DMS 273 treated with DMSO at 0.1 percent for 48 hours (cell line): ENCODE measurements at regions not wholly inside any gene's neighbourhood (a gene's known extent, or its start where the extent isn't known, plus 50 kb on each side); places are given as distances from the start of the nearest gene placed in this dataset.

Experiments used
- DNase-seq: peaks from one replicate; lab custom pipeline; 2025; lab: John Stamatoyannopoulos, UW

DNA sequence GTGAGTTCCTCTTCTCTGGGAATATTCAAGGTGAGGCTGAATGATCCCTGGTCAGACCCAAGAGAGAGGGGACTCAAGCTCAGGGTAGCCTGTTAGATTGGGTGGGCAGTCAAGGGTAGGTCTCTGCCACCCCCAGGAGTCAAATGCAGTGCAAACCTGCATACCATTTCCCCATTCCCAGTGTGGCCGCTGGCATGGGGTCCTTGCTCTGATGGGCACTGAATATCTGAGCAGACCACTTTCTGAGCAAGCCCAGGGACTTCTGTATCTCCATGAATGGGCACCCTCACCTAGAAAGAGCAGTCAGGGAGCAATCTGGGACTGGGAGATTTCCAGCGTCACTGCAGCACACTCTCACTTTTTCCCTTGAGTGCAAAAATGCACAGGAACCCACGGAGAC, 573.7 kb downstream of the BCL11B start:
- no peak for DNase-seq

DNA sequence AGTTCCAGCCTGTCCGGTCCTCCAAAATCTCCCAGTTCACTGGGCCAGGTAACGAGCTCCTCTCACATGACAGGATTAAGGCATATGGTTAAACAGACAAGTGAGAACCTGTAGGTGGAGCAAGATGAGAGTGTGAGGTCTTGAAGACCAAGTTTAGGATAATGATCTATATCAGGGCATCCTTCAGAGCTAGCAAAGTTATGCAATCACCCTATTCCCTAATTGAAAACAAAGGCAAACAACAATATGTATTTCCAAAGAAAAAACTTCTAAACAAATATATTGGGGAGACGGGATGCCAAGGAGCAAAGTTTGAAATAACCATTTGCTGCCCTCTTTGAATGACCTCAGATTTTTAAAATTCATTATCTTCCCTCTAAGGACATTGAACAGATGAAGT, 571.2 kb downstream of the BCL11B start:
- no peak for DNase-seq

GRCh38 chr14:98701377-98701776, 570.6 kb downstream of the BCL11B start:
- no peak for DNase-seq

- no peak for DNase-seq
These were observed 567.6 kb downstream of the BCL11B start for GRCh38 chr14:98704441-98704840.

DNA sequence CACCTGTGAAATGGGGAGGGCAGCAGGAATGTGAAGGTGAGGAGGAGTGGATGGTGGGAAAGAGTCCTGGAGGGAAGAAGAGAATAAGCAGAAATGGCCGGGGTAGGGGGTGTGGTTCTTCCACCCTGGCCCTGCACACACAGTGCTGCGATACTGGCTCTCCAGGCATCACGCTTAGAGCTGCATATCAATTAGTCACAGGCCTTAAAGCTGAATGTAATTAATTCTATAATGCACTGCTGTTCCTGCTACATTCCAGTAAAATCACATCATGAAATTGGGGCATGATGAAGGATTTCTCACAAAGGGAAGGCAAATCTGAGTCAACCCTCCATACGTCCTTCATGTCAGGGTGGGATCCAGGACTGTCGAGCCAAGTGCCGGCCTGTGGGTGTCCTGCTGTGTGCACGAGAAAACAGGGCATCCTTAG, 566.1 kb downstream of the BCL11B start:
- no peak for DNase-seq

GRCh38 chr14:98707522-98707921, 564.5 kb downstream of the BCL11B start:
- DNase-seq, result no peak

GRCh38 chr14:98708555-98708954, 563.4 kb downstream of the BCL11B start:
- no peak for DNase-seq

DNA sequence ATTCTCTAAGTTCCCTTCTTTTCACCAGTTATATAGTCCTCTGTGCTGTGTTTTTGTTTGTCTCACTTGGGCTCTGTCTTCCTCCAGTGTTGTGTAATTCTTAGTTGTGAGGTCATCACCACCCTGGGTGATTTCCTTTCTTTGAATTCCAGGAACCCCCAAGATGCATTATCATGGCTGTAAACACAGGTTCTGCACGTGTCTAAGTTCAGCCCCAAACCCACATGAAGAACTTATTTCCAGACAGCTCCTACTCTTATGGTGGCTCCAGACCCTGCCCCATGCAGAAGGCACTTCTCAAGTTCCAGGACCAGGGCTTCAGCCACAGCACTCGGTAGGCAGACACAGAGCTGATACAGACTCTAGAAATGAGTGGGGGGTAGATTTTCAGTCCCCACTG, 560.5 kb downstream of the BCL11B start:
- DNase-seq, result no peak

DNA sequence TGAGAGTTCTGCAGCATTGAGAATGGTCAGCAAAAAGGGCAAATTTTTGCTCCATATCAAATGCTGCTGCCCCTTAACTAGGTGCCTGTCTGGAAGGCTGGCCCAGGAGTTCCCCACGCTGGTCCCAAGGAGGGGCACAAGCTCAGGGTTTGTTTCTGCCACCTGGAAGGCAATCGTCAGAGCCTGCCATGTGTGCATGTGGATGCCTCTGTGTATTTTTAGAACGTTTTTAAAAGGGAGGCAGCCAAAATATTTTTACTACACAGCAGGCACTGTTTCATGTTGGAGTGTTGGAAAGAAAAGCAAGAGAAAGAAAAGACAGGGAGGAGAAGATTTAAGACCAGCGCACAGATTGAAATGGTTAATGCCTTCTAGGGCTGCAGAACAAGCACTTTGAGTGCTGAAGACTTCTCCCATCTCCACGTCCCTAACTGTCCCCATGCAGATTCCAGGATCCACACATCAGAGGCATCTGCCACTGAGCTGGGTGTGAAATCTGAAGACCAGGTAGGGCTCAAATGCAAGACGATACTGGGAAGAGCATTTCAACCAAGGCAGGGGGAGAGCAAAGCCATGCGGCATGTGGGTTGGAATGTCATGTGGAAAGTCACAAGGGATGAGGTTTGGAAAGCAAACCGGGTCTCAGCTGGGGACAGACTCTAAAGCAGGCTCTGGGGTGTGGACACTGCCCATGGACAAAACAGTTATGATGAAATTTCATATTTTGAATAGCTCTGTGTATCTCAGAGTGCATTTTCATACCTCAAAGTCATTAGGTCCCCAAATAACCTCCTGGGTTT, 557.2 kb downstream of the BCL11B start:
- no peak for DNase-seq

GRCh38 chr14:98716133-98716532, 555.9 kb downstream of the BCL11B start:
- no peak for DNase-seq

DNA sequence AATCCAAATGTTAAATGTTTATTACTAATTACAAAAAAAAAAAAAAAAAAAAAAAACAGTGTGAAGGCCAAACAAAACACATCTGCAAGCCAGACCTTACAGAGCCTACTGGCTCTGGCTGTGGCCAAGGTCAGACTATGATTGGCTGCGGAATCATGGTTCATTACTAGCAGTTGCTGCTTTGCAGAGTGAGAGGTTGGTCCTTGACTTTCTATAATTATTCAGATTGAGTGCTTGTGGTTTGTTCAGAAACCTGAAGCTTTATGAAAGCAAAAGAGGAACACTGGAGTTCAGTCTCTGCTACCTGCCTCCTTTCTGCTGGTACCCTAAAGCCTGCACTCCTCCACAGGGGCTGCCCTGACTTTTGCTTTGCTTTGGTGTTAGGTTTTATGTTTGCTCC, 550.9 kb downstream of the BCL11B start:
- DNase-seq, result no peak

GRCh38 chr14:98724734-98725133, 547.3 kb downstream of the BCL11B start:
- no peak for DNase-seq

DNA sequence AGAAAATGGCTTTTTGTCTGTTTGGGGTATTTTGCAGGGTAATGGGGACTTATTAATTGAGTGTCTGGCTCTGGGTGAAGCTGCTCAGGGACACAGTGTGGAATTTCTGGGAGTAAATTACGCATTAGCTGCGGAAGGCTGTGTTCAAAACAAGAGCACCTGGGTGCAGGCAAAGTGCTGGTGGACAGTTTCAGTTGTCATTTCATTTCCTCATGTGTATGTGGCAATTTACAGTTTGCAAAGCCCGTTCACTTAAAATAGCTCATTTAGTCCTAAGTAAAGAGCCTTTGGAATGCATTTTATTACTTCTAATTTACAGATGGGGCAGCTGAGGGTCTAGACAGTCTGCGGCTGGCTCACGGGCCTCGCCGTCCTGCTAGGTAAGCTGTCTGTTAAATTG, 546.8 kb downstream of the BCL11B start:
- DNase-seq, result no peak

GRCh38 chr14:98725676-98726075, 546.3 kb downstream of the BCL11B start:
- no peak for DNase-seq

- DNase-seq, result no peak
These were observed 545.2 kb downstream of the BCL11B start for GRCh38 chr14:98726585-98727405.

DNA sequence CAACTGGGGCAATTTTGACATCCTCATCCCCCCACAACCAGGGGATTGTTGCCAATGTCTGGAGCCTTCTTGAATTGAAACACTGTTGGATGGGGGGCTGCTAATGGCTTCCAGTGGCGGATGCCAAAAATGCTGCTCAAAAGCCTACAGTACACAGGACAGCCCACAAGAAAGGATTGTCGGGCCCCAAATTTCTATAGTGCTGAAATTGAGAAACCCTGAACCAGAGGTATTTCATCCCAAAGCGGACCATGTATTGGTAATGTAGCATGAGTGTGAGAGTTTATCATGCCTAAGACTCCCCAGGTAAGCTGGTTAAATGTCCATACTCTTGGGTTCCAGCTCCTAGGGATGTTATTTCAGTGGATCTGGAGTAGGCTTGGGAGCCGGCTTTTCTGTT, 544.0 kb downstream of the BCL11B start:
- no peak for DNase-seq

GRCh38 chr14:98728836-98729235, 543.2 kb downstream of the BCL11B start:
- no peak for DNase-seq

GRCh38 chr14:98731286-98731685, 540.7 kb downstream of the BCL11B start:
- no peak for DNase-seq

GRCh38 chr14:98731701-98732100, 540.3 kb downstream of the BCL11B start:
- DNase-seq, result no peak

DNA sequence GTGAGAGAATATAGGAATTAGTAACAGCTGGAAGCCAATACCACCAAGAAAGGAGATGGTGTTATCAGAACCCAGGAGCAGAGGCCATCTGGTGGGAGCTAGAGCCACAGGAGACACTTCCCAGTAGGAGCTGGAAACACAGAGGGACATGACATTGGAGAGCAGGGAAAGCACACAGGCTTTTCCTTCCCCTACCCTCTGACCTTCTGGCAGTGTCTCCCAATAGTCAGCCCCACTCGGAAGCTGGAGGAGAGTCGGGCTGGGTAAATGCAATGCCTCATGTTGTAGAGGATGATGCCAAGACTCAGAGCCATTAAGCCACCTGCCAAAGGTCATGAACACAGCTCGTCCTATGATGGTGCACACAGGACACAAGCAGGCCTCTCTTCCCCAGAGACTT, 538.5 kb downstream of the BCL11B start:
- DNase-seq, result no peak

DNA sequence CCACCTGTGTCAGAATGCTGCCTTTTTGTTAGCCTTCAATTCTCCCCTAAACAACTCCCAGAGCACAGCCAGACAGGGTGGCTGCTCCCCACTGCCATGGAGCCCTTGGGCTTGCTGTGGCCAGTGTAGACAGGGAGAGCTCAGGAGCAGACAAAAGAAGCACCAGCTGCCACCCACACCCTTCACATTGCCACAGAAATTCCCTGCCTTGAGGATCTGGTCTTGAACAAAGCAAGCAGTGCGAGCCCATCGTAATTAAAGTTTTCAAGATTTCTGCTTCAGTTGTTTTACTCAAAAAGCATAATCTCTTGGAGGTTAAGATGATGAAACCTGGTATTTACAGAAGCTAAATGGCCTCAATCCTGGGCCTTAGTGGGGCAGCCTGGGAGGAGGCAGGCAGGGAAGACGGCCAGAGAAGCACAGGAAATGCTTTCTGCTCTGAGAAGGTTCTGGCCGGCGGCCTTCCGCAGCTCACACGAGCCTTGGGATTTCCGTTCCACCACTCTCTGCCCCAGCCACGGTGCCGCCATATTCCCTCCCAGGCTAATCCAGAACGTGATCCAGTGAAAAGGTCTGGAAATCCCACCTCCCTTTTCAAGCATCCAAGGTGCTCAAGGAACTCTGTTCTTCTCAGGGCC, 535.2 kb downstream of the BCL11B start:
- DNase-seq, result no peak

DNA sequence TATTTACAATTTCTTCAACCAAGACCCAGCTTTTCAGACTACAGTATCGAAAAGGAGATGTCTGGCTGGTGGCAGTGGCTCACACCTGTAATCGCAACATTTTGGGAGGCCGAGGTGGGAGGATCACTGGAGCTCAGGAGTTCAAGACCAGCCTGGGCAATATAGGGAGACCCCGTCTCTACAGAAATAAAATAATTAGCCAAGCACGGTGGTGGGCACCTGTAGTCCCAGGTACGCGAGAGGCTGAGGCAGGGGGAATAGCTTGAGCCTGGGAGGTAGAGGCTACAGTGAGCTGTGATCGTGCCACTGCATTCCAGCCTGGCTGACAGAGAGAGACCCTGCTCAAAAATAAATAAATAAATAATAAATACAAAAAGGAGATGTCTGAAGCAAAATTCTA, 530.5 kb downstream of the BCL11B start:
- DNase-seq, result no peak

DNA sequence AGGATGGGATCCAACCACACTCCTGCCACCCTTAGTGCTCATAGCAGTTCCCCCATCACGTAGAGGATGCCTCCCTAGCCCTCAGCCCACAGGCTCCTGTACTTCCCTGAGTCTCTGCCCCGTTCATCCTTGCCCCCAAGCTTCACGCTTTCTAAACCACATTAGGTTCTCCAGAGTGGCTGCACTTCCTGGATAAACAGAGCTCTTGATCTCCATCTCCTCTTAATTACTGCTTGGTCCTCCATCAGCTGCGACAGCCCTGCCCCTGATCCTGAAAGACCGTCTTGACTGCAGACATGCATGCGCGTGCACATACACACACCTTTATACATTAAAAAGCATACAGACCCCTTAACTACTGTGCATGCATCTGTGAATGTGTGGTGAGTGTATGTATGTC, 530.0 kb downstream of the BCL11B start:
- no peak for DNase-seq
